CD14-positive monocyte (primary cell): ENCODE measurements at regions not wholly inside any gene's neighbourhood (a gene's known extent, or its start where the extent isn't known, plus 50 kb on each side); places are given as distances from the start of the nearest gene placed in this dataset.

Source experiments
- DNase-seq, 3 donors: peaks; one replicate each; pipeline ENCODE4 v3.0.0-alpha.2; 2011 to 2022
- H2AFZ ChIP-seq: 2 replicates; pipeline ENCODE4 v1.6.0; 2012; ENCODE audit warnings: mild to moderate bottlenecking, low read depth, low read length, inconsistent platforms; ENCODE audit not compliant: insufficient read depth, poor library complexity, severe bottlenecking
- H3K27ac ChIP-seq, 2 donors: 1 replicate in 1 of 2; 2 replicates in 1 of 2; pipeline ENCODE4 v1.5.1; 2012 to 2013; ENCODE audit warnings: low read length in 2 of 2, control low read depth in 1 of 2, inconsistent platforms in 1 of 2, low read depth in 1 of 2, mild to moderate bottlenecking in 1 of 2
- H3K27me3 ChIP-seq, 2 donors: one replicate each; pipeline versions ENCODE4 v1.6.0 to v1.6.1; 2011 to 2013; ENCODE audit warnings: low read length in 2 of 2; ENCODE audit not compliant: control insufficient read depth in 2 of 2, insufficient read depth in 2 of 2
- H3K36me3 ChIP-seq, 2 donors: replicated peaks in 1 of 2; 1 replicate in 1 of 2; 2 replicates in 1 of 2; pipeline versions ENCODE4 v1.5.1 to v1.6.1; 2012 to 2013; ENCODE audit warnings: low read length in 2 of 2, control low read depth in 1 of 2, inconsistent platforms in 1 of 2, mild to moderate bottlenecking in 1 of 2; ENCODE audit not compliant: insufficient read depth in 2 of 2, control insufficient read depth in 1 of 2
- H3K4me1 ChIP-seq, 2 donors: 1 replicate in 1 of 2; 2 replicates in 1 of 2; pipeline versions ENCODE4 v1.5.1 to v1.6.1; 2012 to 2013; ENCODE audit warnings: low read length in 2 of 2, control low read depth in 1 of 2, inconsistent platforms in 1 of 2, mild to moderate bottlenecking in 1 of 2, moderate library complexity in 1 of 2; ENCODE audit not compliant: insufficient read depth in 2 of 2, control insufficient read depth in 1 of 2
- H3K4me2 ChIP-seq: replicated peaks from 2 replicates; pipeline ENCODE3; 2012; ENCODE audit warnings: low read length, moderate library complexity, mild to moderate bottlenecking; ENCODE audit not compliant: poor library complexity, severe bottlenecking; ENCODE audit errors: extremely low read depth
- H3K4me3 ChIP-seq, 3 experiments: fragments of 200-600 bp in 1 of 3; sonication (generic) in 1 of 3; replicated peaks in 1 of 3; 1 replicate in 2 of 3; 2 replicates in 1 of 3; pipeline ENCODE4 v1.5.1; 2011 to 2013; ENCODE audit warnings: low read length in 3 of 3, mild to moderate bottlenecking in 3 of 3, control low read depth in 2 of 3, low read depth in 2 of 3, inconsistent platforms in 1 of 3, moderate library complexity in 1 of 3
- H3K79me2 ChIP-seq: 2 replicates; pipeline ENCODE4 v1.6.0; 2012; ENCODE audit warnings: mild to moderate bottlenecking, control low read depth, inconsistent platforms, low read length, moderate library complexity; ENCODE audit not compliant: insufficient read depth
- H3K9ac ChIP-seq: 2 replicates; pipeline ENCODE4 v1.6.0; 2017; ENCODE audit warnings: low read length, mild to moderate bottlenecking; ENCODE audit not compliant: insufficient read depth, poor library complexity, severe bottlenecking
- H3K9me3 ChIP-seq, 2 donors: replicated peaks in 1 of 2; 1 replicate in 1 of 2; 2 replicates in 1 of 2; pipeline versions ENCODE4 v1.5.1 to v1.6.1; 2012 to 2013; ENCODE audit warnings: low read length in 2 of 2, control low read depth in 1 of 2; ENCODE audit not compliant: control insufficient read depth in 1 of 2, insufficient read depth in 1 of 2
- H4K20me1 ChIP-seq: 2 replicates; pipeline ENCODE4 v1.6.0; 2012; ENCODE audit warnings: mild to moderate bottlenecking, low read length, control low read depth, moderate library complexity; ENCODE audit not compliant: insufficient read depth
- H3K27ac Mint-ChIP-seq, 7 donors: one replicate each; pipeline ENCODE4 v1.8.0; 2020; ENCODE audit warnings: mild to moderate bottlenecking in 7 of 7, mixed read lengths in 7 of 7, moderate library complexity in 6 of 7, inconsistent platforms in 2 of 7
- H3K27me3 Mint-ChIP-seq, 3 donors: one replicate each; pipeline ENCODE4 v1.8.0; 2021 to 2022; ENCODE audit warnings: low read depth in 3 of 3, mild to moderate bottlenecking in 3 of 3, mixed read lengths in 3 of 3, moderate library complexity in 3 of 3, inconsistent platforms in 1 of 3
- H3K36me3 Mint-ChIP-seq, 2 donors: one replicate each; pipeline ENCODE4 v1.8.0; 2020; ENCODE audit warnings: mixed read lengths in 2 of 2, inconsistent platforms in 1 of 2, mild to moderate bottlenecking in 1 of 2
- H3K4me1 Mint-ChIP-seq: one replicate; pipeline ENCODE4 v1.8.0; 2020; ENCODE audit warnings: mild to moderate bottlenecking, mixed read lengths
- H3K4me3 Mint-ChIP-seq, 2 donors: one replicate each; pipeline ENCODE4 v1.8.0; 2020; ENCODE audit warnings: mild to moderate bottlenecking in 2 of 2, mixed read lengths in 2 of 2, moderate library complexity in 1 of 2
- H3K9me3 Mint-ChIP-seq, 7 donors: one replicate each; pipeline ENCODE4 v1.8.0; 2020 to 2022; ENCODE audit warnings: mixed read lengths in 7 of 7, mild to moderate bottlenecking in 6 of 7, moderate library complexity in 6 of 7, inconsistent platforms in 2 of 7
- WGBS: methylation state at CpG from one replicate; pipeline ENCODE4 v1.1.5; 2013; ENCODE audit warnings: missing lambda C conversion rate; ENCODE audit not compliant: insufficient coverage; 5-methylcytosine and 5-hydroxymethylcytosine counted together
- intact Hi-C, 2 donors: fragments of 100-400 bp; cut with micrococcal nuclease; formaldehyde crosslinking; loops; one replicate each; pipeline versions ENCODE4 v1.15.0 to v1.15.1; 2023
- TF ChIP-seq, protein P1 (sequence below): fragments of 200-600 bp; IDR thresholded peaks from one replicate; pipeline ENCODE4 v1.8.0; 2022; ENCODE audit warnings: antibody characterized with exemption, mild to moderate bottlenecking

DNA sequence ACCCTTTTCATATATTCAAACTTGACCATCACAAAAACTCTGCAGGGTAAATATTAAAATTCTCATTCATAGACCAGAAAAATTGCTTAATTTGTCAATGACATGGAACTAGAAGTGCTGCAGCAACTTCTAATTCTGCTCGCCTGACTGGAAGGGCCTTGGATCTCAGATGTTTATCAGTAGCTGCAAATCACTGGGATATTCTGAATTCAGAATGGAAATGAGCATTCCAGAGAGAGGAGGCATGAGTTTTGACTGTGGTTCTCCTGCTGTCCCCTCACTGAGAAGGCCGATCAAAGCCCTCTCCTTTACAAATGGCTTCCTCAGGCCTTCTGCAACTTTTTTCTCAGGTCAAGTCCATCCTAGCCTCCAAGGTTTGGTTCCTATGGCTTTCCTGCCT lies 171.3 kb upstream of the FAM78B start:
- no peaks in the 10 kb centered on the region for H3K27me3 ChIP-seq
- H3K79me2 ChIP-seq: no peaks in the 10 kb centered on the region
- H3K27ac Mint-ChIP-seq: no peak overlapping the region
- no peaks in the 10 kb centered on the region for H3K36me3 Mint-ChIP-seq
- no peak overlapping the region for H3K27ac ChIP-seq
- intact Hi-C loops: no loop called here
- TF ChIP-seq, protein P1, sequence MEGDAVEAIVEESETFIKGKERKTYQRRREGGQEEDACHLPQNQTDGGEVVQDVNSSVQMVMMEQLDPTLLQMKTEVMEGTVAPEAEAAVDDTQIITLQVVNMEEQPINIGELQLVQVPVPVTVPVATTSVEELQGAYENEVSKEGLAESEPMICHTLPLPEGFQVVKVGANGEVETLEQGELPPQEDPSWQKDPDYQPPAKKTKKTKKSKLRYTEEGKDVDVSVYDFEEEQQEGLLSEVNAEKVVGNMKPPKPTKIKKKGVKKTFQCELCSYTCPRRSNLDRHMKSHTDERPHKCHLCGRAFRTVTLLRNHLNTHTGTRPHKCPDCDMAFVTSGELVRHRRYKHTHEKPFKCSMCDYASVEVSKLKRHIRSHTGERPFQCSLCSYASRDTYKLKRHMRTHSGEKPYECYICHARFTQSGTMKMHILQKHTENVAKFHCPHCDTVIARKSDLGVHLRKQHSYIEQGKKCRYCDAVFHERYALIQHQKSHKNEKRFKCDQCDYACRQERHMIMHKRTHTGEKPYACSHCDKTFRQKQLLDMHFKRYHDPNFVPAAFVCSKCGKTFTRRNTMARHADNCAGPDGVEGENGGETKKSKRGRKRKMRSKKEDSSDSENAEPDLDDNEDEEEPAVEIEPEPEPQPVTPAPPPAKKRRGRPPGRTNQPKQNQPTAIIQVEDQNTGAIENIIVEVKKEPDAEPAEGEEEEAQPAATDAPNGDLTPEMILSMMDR: no peak
- H3K9me3 ChIP-seq: peaks cover 0 to 6% of the 10 kb centered on the region in 2 donors
- H4K20me1 ChIP-seq: no peaks in the 10 kb centered on the region
- no peak overlapping the region for H2AFZ ChIP-seq
- DNase-seq: no peak
- H3K9me3 Mint-ChIP-seq: peaks cover 0 to 8% (median 3%) of the 10 kb centered on the region in 7 donors
- no peak overlapping the region for H3K4me3 ChIP-seq
- no peak overlapping the region for H3K4me2 ChIP-seq
- H3K27me3 Mint-ChIP-seq: no peaks in the 10 kb centered on the region
- no peaks in the 10 kb centered on the region for H3K36me3 ChIP-seq
- H3K4me3 Mint-ChIP-seq: no peak overlapping the region
- no CpG with 5 or more reads among the region's 2 CpGs for WGBS
- H3K4me1 Mint-ChIP-seq: no peaks in the 10 kb centered on the region
- H3K9ac ChIP-seq: no peak overlapping the region
- H3K4me1 ChIP-seq: no peaks in the 10 kb centered on the region

DNA sequence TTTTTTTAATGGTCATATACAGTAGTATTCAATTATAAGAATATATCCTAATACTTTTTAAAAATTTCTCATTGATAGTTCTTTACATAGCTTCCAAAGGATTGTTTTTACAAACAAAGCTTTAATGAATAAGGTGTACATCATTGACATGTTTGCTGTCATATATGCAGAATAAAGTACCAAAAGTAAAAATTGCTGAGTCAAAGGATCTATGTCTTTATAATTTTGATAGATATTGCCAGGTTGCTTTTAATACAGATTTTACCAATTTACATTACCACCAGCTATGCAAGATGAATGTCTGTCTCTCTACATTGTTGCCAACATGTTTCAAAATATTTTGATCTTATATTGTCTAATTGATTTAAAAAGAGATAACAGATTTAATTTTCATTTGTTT lies 173.9 kb upstream of the FAM78B start:
- H3K36me3 ChIP-seq: no peaks in the 10 kb centered on the region
- no peak overlapping the region for H3K4me2 ChIP-seq
- H4K20me1 ChIP-seq: no peaks in the 10 kb centered on the region
- no peaks in the 10 kb centered on the region for H3K4me1 ChIP-seq
- Mint-ChIP-seq H3K9me3 (peaks cover 0 to 10% (median 3%) of the 10 kb centered on the region in 7 donors), H3K27ac (no peak overlapping the region), H3K4me3 (no peak overlapping the region), H3K4me1 (no peaks in the 10 kb centered on the region), H3K36me3 (no peaks in the 10 kb centered on the region), H3K27me3 (peaks cover 0 to under 1% (median 0%) of the 10 kb centered on the region in 3 donors)
- no peak for DNase-seq
- H3K79me2 ChIP-seq: no peaks in the 10 kb centered on the region
- H3K9ac ChIP-seq: no peak overlapping the region
- no peak overlapping the region for H3K27ac ChIP-seq
- intact Hi-C loops: no loop called here
- H3K9me3 ChIP-seq: peaks cover 0 to 7% of the 10 kb centered on the region in 2 donors
- no peak overlapping the region for H3K4me3 ChIP-seq
- TF ChIP-seq, protein P1: no peak
- H3K27me3 ChIP-seq: no peaks in the 10 kb centered on the region
- no peak overlapping the region for H2AFZ ChIP-seq
